HFFc6 (cell line): ENCODE measurements at regions not wholly inside any gene's neighbourhood (a gene's known extent, or its start where the extent isn't known, plus 50 kb on each side); places are given as distances from the start of the nearest gene placed in this dataset.

Experiments
- DNase-seq: peaks from one replicate; pipeline ENCODE4 v3.0.0-alpha.2; 2018
- H3K27ac Mint-ChIP-seq: 2 replicates; pipeline ENCODE4 v1.8.0; 2020; ENCODE audit warnings: mild to moderate bottlenecking, mixed read lengths
- H3K27me3 Mint-ChIP-seq: 2 replicates; pipeline ENCODE4 v1.8.0; 2021; ENCODE audit warnings: mild to moderate bottlenecking, moderate library complexity, mixed read lengths; ENCODE audit not compliant: insufficient read depth
- H3K36me3 Mint-ChIP-seq: 2 replicates; pipeline ENCODE4 v1.8.0; 2021; ENCODE audit warnings: low read depth, mixed read lengths
- H3K4me1 Mint-ChIP-seq: 2 replicates; pipeline ENCODE4 v1.8.0; 2020; ENCODE audit warnings: low read depth, mixed read lengths
- H3K4me3 Mint-ChIP-seq: 2 replicates; pipeline ENCODE4 v1.8.0; 2020; ENCODE audit warnings: mild to moderate bottlenecking, moderate library complexity, mixed read lengths
- H3K9me3 Mint-ChIP-seq: 2 replicates; pipeline ENCODE4 v1.8.0; 2020; ENCODE audit warnings: mild to moderate bottlenecking, mixed read lengths
- TF ChIP-seq, protein P1 (sequence below): fragments of 200-600 bp; sonication (generic); IDR thresholded peaks from 2 replicates; pipeline ENCODE4 v1.5.0; 2021; ENCODE audit warnings: antibody characterized with exemption, mild to moderate bottlenecking

- TF ChIP-seq, protein P1, sequence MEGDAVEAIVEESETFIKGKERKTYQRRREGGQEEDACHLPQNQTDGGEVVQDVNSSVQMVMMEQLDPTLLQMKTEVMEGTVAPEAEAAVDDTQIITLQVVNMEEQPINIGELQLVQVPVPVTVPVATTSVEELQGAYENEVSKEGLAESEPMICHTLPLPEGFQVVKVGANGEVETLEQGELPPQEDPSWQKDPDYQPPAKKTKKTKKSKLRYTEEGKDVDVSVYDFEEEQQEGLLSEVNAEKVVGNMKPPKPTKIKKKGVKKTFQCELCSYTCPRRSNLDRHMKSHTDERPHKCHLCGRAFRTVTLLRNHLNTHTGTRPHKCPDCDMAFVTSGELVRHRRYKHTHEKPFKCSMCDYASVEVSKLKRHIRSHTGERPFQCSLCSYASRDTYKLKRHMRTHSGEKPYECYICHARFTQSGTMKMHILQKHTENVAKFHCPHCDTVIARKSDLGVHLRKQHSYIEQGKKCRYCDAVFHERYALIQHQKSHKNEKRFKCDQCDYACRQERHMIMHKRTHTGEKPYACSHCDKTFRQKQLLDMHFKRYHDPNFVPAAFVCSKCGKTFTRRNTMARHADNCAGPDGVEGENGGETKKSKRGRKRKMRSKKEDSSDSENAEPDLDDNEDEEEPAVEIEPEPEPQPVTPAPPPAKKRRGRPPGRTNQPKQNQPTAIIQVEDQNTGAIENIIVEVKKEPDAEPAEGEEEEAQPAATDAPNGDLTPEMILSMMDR = no peak
- no peak overlapping the region for H3K4me3 Mint-ChIP-seq
- no peak overlapping the region for H3K27ac Mint-ChIP-seq
- peaks cover 6% of the 10 kb centered on the region for H3K27me3 Mint-ChIP-seq
- no peak for DNase-seq
- H3K36me3 Mint-ChIP-seq = peaks cover 8% of the 10 kb centered on the region; the same call in 1 of the 2 replicates
- H3K9me3 Mint-ChIP-seq = peaks cover 14% of the 10 kb centered on the region; the same call in 1 of the 2 replicates
- peaks cover 7% of the 10 kb centered on the region; the same call in 1 of the 2 replicates for H3K4me1 Mint-ChIP-seq
These were observed 421.1 kb downstream of the QKI start for GRCh38 chr6:163835439-163836171.

DNA sequence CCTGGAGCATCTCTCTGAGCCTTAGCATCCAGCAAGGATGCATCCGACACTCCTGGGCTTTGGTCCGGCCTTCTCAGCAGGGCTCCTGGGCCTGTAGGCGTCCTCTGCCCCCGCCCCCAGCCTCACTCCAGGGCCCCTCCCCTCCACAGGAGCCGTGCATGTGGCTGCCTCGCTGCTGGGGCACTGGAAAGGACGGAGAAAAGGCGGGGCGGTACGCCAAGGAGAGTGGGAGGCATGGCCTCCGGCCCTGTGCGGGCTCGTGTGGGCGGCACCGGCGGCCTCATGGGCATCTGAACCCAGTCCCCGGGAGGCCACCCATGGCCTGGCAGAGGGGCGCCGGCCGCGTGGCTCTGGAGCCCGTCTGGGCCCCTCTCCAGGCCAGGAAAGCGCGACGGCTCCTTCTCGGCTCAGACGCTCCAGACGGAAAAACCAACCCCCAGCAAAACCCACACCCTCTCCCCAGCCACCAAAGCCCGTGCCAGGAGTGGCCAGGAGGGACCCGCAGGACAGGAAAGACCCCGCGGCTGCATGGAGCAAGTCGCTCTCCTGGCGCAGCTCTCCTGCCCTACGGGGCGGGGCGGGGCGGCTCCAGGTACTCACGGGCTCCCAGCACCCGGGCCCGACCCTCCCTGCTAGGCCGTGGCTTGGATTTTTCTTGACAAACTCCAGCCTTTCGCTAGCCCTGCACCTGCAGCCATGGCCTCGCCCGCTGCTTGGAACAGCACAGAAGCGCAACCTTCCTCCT is 419.9 kb downstream of the QKI start:
- Mint-ChIP-seq H3K27ac (no peak overlapping the region), H3K4me1 (peaks cover 7% of the 10 kb centered on the region; the same call in 1 of the 2 replicates), H3K4me3 (no peak overlapping the region), H3K9me3 (peaks cover 14% of the 10 kb centered on the region; the same call in 1 of the 2 replicates), H3K27me3 (peaks cover 6% of the 10 kb centered on the region), H3K36me3 (peaks cover 8% of the 10 kb centered on the region; the same call in 1 of the 2 replicates)
- no peak for DNase-seq
- TF ChIP-seq, protein P1 = no peak

DNA sequence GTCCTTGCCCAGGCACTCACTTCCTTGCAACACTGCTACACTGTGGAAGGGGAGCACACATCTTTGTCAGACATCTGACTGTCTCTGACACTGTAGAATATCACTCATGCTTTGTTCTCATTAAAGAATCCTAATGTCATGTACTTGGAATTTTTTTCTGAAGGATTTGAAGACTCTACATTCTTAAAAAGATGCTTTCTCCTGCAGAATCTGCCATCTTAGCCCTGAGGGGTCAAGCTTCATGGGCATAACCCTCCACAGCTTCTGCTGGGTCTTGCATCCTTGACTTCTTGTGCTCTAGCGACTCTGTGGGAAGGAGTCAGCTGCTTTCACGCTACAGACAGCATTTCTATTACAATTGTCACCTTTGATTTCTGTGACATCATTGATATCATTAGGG is 417.2 kb downstream of the QKI start:
- TF ChIP-seq, protein P1 = no peak

DNA sequence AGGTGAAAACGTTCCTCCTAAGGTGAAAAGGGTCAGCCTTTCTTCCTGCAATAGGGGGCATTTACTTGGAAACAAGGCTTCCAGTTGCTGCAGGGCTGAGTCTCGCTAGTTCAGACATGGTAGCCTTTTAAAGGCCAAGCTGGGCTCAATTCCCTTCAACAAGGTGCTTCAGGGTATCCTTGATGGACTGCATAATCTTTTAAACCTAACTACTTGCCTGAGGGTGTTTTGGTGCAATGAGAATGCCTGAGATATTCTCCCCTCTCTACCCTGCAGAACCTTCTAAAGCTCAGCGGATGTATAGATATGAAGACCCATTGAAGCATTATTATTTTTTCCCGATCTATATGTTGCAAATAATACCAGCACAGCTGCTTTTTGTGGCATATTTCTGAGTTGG is 416.1 kb downstream of the QKI start:
- Mint-ChIP-seq H3K4me3 (no peak overlapping the region), H3K4me1 (no peaks in the 10 kb centered on the region), H3K9me3 (peaks cover 14% of the 10 kb centered on the region; the same call in 1 of the 2 replicates), H3K36me3 (peaks cover 8% of the 10 kb centered on the region; the same call in 1 of the 2 replicates), H3K27me3 (peaks cover 7% of the 10 kb centered on the region), H3K27ac (no peak overlapping the region)
- DNase-seq = no peak
- TF ChIP-seq, protein P1 = no peak

More for the DNA sequence above, 417.2 kb downstream of the QKI start:
- no peak for DNase-seq
- peaks cover 8% of the 10 kb centered on the region; the same call in 1 of the 2 replicates for H3K36me3 Mint-ChIP-seq
- peaks cover 14% of the 10 kb centered on the region; the same call in 1 of the 2 replicates for H3K9me3 Mint-ChIP-seq
- H3K27me3 Mint-ChIP-seq = peaks cover 7% of the 10 kb centered on the region
- H3K27ac Mint-ChIP-seq = no peak overlapping the region
- no peaks in the 10 kb centered on the region for H3K4me1 Mint-ChIP-seq
- H3K4me3 Mint-ChIP-seq = no peak overlapping the region

DNA sequence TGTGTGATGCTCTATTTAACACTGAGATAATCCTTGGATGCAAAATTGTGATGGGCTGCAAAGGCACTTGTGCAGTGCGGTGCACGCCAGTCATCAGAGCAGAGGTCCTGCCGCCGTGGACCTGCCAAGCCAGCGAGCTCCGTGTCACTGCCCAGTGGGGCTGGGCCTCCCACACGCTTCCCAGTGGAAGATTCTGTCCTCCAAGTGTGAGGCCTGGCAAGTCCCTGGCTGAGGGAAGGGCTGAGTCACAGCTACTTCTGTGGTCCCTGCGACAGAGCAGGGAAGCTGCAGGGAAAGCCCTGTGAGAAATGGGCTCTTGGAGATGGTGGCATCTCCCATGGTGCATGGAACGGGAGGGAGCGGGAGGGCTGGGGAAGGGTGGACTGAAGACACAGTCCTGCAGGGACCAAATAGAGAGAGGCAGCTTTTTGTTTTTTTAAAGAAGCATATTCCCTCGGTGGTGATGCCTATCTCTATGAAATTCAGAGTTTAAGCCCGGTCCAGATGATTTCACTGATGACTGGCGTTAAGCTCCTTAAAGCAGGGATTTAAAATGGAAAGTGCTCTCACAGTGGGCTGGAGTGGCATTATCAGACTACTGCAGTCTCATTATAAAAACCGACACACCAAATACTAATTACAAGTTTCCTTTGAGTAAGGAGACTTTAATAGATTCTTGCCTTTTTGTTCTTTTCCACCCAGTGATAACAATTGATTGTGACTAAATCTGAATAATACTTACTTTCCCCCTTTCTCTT is 413.7 kb downstream of the QKI start:
- Mint-ChIP-seq H3K9me3 (peaks cover 7% of the 10 kb centered on the region; the same call in 1 of the 2 replicates), H3K4me1 (no peaks in the 10 kb centered on the region), H3K27me3 (peaks cover 7% of the 10 kb centered on the region), H3K27ac (no peak overlapping the region), H3K4me3 (no peak overlapping the region), H3K36me3 (peaks cover 8% of the 10 kb centered on the region; the same call in 1 of the 2 replicates)
- no peak for DNase-seq
- TF ChIP-seq, protein P1 = no peak
